ENCODE measurements at regions not wholly inside any gene's neighbourhood (a gene's known extent, or its start where the extent isn't known, plus 50 kb on each side); places are given as distances from the start of the nearest gene placed in this dataset.

DNA sequence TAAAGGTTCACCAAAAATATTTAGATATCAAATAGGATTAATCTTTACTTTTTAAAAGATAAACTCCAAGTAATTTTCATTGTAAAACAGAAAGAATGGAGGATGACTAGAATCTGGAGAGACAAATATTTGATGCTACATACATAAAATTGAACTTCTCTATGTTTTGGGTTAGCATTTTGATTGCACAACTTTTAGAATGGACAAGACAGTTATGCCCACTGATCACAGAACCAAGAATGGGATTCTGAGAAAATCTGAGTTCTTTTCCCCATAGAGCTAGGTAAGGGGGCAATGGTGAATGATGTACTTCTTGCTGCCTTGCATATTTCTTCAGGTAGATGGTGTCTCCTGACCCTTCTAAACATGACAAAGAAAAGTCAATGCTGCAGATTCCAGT is 191.2 kb upstream of the ZEB2 start:
- no peak for DNase-seq

DNA sequence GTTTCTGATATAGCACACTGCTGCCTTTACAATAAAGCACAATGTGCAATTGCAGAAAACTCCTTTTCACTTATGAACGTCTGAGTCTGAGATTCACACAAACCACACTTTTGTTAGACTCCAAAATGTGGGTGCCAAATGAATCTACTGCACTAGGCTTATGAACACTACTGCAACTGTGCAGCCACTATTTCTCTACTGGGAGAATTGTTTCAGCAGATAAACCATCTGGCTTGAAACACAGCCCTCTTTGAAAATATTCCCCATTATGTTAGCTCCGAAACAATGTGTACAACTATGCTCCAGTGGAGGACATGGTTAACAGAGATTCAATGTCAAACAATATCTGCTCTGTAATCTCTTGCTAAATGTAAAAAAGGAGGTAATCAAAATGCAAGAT is 188.7 kb upstream of the ZEB2 start:
- no peak for DNase-seq

DNA sequence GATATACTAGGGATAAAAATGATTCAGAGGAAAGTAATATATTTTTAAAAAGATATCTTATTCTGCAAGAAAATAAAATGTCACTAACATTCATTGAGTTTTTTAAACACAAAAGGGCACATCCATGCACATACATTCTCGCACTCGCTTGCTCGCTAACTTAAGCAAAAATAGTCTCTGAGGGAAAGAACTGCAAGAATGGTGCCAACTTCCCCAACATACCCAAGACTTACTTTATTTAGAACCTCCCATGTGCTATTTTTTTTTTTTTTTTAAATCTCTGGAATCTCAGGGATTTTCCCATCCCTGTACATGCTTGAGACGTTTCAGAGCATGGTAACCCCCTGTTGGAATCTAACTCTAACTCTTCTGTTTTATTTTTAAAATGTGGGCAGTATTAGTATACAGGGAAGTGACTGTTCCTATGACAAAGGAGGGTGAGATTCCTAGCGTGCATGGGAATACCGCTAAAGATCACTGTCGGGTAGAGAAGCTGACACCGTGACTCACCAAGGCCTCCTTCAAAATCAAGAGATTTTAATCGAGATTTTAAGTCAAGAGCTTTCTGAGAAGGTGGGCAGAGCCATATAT is 187.9 kb upstream of the ZEB2 start:
- peak; percentile 63 for DNase-seq

DNA sequence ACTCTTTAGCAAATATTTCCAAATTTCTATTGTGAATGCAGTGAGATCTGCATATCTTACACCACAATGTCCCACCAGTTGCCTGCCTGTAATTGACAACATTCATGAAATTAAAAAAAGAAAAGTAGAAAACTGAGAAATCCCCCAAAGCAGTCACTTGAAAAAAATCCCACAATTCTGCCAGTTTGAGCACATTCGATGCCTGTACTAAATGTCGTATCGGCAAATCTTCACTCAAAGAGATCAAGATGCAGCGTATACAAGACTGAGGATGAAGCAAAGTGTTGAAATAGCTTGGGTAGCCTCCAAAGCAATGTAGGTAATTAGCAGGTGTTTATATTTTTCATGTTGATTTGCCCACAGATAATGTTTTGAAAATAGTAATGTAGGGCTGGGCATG is 186.7 kb upstream of the ZEB2 start:
- no peak for DNase-seq

DNA sequence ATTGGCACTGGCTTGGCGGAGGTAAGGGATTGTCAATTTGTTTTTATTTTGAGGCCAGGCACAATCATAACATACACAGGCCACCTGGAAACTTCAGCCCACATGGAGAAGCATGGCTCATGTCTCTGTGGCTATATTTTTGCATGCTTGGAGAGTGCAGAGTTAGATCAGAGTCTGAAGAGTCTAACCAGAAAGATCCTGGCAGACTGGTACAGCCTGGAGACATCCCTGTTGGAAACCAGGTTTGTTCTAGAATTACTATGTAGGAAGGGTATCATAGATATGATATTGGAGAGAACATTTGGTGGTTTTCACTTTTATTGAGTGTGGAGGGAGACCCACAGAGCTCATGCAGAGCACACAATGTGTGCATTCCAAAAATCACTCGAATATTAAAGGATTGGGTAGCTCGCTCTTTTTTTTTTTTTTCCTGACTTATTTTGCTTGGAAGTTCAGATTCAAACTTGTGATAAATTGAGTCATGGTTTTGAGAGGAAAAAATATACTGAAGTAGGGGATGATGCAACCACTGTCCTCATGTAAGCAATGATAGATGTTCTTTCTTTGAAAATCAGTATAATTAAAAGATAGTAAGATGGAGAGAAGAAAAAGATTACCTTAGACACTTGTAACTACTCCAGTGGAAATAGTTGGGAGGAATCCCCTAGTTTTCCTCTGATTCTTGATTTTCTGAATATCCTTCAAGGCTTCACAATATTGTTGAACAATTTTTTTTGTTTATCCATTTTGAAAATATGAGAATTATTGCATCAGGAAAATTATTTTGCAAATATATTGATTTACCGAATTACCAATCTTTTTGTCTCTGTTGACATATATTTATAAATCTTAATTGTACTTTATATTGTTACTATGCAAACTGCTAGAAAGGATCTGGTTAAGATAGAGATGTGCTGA is 185.7 kb upstream of the ZEB2 start:
- peak; percentile 38 for DNase-seq

DNA sequence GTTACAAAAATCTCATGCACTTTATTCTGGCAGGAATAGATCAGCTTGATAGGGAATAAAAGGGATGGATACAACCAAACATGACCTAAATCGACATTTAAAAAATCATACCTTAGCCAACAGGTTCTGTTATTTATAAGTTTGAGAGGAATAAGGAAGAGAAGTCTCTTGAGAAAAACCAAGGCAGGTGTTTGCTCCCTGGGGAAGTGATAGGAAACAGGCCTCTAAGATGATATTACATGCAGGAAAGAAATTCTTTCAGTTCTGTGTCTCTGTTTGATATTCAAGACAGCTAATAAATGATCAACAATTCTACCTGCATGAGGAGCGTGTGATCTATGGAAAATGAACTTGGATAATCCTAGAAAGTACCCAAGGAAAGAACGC is 184.8 kb upstream of the ZEB2 start:
- no peak for DNase-seq

DNA sequence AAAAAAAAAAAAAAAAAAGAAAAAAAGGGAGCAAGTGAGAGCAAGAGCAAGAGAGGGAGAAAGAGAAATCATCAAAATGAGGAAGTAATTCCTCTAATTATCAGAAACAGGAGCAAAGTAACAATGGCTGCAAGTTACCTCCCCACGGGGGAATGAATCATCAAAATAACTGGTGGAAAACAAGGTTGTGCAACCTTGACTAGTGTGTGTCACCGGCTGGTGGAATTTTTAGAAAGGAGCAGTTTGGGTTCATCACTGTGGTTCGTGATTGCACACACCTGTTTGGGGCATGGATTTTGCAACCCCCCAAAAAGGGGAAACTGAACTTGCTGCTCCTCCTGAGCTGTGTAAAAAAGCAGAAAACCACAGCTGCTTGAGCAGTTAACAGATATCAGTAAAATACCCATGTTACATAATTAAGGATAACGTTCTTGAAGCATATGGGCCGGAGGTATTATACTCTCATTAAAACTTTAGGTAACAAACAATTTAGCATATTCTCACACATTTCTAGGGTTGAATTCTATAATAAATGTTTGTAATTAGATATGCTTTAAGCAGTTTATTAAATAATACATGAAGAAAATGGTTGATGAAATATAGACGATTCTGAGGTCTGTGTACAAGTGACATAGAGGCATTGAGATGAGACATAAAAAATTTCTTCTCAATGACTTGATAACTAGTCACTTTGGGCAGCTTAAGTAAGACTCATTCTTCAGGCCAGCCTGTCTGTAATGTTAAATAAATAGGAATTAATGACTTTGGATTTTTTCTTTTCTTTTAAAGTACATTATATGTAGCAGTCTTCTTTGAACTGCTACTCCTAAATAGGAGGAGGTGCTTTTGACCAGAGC is 184.2 kb upstream of the ZEB2 start:
- peak; percentile 76 for DNase-seq

DNA sequence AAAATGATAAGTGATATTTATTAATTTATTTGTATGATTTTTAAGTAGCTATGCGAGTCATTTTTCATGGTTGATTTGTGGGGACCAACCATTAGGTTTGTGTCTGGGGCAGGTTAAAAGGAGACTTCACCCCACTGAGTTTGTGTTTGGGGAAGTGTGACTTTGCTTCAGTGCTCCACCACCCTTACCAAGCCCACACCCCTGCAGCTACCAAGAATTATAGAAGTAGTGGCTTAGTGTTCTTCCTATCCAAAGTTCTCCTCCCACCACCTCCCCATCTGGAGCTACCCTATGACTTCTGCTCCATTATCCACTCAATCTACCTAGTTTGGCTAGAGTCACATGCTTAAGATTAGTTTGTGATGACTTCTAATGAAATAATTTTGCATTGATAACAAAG is 182.1 kb upstream of the ZEB2 start:
- no peak for DNase-seq

DNA sequence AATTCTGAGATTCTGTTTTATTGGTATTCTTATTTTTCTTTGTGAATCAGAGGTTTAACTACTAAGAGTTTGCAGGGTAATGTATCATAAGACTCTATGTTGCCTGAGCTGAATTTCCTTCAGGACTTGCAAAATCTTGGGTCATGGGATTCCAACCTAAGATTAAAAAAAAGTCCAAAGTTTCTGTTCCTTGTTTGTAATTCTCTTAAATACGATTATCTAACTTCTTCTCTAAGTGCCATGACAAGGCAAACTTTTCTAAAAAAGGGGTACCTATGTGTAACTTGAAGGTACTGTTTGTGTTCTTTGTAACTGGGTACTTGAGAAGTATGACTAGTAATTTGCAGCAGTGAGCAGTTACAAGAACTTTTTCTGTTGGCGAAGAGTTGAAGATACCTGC is 181.3 kb upstream of the ZEB2 start:
- DNase-seq: no peak

DNA sequence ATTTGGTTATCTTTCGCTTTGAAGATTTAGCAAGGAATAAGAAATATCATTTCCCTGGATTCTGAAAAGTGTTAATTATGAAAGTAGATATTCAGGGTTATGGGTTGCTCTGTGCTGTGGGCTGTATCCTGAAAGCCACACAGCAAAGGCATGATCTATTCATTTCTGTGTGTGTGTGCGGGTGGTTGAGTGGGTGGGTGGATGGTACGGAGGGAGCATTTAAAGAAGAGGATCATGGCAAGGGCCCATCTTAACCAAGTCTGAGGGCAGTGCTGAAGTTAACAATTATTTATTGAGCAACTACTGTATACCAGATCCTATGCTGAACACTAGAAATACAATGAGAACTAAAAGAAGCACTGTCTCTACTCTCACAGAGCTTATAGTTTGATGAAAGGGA is 178.2 kb upstream of the ZEB2 start:
- no peak for DNase-seq

DNA sequence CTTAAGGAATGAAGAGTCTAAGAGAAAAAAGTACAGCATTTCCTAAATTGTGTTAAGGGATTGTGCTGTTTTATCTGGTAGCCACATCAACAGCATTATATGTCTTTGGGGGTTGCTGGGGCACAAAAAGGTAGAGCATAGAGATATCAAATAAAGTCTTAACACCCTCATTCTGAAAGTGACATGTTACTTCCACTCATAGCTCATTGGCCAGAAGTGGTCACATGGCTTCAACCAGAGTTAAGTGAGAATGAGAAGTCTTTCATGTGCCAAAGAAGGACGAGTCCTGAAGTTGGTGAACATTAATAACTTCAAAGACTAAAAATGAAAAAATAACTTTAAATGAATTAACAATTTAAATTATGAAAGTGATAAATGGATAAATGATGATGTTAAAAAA is 175.7 kb upstream of the ZEB2 start:
- DNase-seq: no peak

DNA sequence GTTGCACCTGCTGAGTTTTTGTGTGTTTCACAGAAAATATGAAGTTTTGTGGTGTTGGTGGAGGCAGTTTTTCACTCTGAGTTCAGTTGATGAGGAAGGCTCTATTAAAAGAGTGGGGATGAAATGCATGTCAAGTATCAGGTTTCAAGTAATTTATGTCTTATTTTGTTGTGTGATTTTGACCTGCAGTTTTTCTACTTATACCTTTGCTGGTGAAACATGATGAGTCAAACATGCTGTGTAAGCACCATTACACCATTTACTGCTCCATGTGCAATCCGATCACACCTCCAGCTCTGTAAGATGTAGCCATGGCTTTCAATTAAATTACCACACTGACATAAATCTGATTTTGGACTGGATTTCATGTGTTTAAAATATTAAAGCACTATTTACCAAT is 174.5 kb upstream of the ZEB2 start:
- DNase-seq: no peak

DNA sequence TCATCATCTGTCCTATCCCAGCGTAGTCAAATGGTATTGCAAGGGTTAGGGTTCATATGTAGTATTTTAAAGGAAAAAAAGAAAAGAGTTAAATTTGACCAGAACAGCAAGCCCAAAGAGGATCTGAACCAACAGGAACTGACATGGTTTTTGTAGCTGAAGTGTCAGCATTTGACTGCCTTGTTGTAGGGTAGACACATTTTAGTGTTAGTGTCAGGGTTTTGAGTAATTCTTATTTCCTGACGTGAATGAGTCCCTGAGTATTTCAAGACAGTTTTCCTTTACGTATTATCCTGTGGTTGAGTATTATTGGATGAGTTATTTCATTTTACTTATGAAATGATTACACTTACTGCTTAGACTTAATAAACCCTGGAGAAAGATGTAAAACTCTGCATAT is 173.3 kb upstream of the ZEB2 start:
- DNase-seq: no peak

DNA sequence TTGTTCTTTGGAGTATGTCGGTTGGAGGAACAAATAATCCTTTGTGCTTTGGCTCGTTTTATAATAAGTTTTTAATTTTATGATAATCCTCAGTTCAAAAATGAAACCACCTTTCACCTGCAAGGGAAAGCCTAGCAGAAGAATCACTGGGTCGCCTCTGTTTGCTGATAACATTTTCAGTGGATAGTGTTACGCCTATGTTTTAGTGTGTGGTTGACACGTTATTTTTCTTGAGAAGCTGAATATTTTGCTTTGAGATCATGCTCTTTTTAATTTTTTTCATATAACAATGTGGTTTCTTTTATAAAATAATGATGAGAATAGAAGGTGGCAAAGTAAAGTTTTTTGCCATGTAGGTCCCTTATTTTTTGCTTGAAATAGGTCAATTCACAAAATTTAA is 172.7 kb upstream of the ZEB2 start:
- no peak for DNase-seq

DNA sequence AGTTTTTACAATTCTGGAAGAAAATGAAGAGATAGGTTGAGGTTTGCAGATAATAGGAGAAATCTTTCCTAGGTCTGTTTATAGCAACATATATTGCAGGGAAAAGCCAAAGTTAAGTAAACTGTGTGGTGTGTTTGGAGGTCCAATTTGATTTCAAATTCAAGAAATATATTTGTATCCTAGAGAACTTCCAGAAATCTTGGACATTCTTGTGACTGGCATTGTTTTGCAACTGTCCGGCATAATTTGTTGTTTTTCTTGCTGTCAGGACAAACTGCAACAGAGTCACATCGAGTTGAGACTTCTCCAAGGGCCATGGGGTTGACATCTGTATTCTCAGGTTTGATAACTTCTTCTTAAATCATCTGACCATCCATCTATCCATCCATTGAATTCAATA is 170.9 kb upstream of the ZEB2 start:
- no peak for DNase-seq

DNA sequence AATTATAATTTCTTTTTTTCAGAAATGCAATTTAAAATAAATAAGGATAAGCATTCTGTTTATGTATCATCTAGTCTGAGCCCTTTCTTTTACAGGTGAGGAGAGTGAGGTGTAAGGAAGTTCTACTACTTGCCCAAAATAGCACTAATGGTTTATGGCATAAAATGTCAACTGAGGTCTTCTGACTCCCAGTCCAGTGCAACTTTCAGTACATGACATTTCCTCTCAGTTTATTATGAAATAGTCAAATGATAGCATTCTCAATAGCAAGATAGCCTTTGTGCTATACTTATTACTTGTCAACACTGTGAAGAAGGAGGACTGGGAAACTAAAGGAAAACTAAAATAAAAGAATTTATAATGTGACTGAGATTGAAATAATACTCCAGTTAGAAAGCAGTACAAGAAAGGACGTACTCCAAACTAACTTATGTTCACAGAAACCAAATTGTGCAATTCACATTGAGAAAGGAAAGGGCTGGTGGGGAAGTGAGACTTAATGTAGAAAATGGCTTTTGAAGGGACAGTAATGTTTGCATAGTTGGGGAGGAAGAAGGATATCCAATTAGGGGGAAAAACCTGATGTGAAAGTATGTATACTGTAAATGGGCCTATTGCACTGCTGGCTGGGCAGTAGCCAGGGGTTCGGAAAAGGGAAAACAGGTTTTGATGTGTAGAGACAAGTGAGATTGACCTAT is 166.7 kb upstream of the ZEB2 start:
- no peak for DNase-seq

DNA sequence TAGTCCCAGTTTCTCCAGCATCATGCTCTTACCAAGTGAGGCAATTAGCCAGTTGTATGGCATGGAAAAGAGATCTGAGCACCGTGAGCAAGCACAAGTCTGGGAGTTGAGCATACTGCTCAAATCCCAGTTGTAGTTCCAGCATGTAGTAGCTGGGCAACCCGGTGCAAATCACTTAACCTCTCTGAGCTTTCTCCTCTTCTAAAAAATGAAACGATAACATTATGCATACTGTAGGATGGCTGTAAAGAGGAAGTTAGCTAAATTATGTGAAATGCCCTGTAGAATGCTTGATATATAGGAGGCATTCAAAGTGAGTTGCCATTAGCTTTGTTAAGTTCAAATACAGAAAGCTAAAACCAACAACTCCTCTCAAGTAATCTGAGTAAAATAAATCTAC is 164.0 kb upstream of the ZEB2 start:
- no peak for DNase-seq

DNA sequence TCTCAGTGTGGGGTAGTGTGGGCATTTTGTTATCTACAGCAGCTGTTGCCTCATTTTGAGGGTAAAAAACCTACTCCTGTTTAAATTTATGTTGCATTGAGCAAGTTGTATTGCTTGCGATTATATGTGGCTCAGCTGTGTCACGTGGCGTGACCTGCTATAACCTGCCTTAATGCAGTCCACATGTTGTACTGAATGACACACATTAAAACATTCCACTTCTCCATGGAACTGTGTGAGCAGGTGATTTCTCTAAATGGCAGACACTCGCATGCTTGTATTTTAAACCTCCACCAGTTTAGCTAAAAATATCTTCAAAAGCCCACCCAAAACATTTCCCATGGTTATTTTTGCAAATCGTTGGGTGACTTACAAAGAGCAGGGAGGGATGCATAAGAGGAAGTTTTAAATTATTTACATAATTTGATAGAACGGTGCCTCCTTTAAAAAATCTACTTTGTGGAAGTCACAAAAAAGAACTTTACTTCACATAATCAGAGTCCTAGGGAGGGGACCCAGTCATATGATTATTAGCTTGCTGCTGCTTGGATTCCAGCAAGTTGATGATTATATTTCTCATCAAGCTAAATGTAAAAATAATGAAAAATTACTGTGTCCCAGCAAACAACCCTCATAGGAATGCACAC is 163.3 kb upstream of the ZEB2 start:
- no peak for DNase-seq

DNA sequence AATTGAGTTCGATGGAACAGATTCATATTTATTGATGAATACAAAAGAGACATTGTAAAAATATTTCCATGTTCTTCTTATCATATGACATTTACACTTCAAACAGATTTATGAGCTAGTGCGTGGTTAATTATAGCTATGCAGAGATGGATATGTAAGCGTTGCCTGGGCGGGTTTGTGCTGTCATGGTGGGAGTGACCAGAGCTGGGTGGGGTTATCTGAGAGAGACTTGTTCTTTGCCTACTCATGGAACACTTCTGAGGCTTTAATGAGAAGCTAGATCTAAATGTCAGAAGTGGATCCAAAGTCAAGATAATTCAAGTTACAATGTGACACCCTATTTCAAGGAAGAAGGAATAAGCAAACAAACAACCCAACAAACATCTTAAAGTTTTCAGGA is 162.3 kb upstream of the ZEB2 start:
- DNase-seq: no peak

DNA sequence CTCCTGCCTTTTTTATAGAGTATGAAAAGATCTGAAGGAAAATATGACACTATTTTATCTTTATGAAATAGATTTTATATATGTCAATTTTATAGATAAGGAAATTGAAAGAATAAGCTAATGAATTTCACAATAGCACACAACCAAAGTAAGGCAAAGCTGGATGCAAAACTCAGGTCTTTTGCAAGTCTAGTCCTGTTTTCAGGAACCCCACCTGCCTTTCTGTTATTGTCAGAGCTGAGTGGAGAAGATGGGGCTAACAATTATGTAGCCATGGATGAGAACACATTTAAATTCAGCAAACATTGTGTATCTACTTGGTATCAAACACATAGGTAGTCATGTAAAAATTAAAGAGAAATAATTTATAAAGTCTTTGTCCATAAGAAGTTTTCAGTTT is 161.5 kb upstream of the ZEB2 start:
- no peak for DNase-seq

DNA sequence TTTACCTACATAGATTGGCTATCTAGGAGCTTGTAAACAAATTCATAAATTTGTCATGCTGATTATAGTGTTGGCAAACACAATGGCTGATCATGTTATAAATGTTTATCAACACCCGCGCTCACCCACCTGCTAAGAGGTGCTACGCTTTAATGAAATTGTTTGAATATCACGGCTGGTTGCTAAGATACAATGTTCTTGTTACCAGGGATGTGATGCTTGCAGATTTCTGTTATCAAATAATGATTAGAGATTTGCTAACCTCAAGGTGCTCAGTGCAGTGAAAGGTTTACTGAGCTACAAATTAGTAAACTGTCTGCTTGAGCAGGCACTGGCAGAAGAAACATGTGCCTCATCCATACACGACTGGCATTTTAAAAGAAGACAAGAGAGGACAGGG is 160.0 kb upstream of the ZEB2 start:
- DNase-seq: no peak

DNA sequence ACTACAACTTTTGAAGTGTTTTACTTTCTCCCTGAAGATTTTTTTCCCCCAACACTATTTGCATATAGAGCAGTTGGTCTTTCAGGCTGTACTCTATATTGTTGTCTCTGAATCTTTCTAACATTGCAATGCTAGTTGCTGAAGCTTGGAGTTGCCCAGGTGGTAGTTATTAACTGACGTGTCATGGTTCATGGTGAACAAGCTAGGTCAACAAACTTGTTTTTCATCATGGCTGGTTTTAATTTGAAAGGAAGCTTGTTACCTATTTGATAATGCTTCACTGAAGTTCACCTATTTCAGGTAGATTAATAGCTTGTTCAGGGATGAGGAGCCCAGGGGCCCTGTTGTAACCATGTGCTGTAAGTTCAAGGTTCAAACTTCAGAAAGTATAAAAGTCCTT is 158.8 kb upstream of the ZEB2 start:
- no peak for DNase-seq

DNA sequence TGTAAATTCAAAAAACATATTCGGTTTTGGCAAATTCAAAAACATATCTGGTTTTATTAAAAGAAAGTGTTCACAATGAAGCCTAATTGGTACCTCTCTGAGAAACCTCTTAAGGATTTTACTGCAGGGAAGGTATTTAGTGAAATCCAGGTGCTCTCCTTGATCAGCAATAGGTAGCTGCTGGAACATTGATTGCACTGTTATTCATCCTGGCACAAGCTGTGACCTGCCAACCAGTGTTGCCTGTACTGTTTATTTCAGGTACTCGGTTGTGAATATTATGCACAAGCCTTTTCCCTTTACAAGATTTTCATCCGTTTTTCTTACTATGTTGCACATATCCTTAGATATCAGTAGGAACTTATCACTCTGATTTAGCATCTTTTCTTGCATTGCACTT is 155.8 kb upstream of the ZEB2 start:
- DNase-seq: no peak
